Mammary epithelial cell (primary cell): ENCODE measurements at regions not wholly inside any gene's neighbourhood (a gene's known extent, or its start where the extent isn't known, plus 50 kb on each side); places are given as distances from the start of the nearest gene placed in this dataset.

Source experiments
- EZH2 ChIP-seq: IDR thresholded peaks from 2 replicates; pipeline ENCODE4 v1.6.1; 2012; ENCODE audit warnings: low read length, inconsistent platforms, borderline replicate concordance
- TF ChIP-seq, protein P1 (sequence below), 2 donors: IDR thresholded peaks in 1 of 2; conservative IDR thresholded peaks in 1 of 2; 2 replicates each; pipeline ENCODE4 v1.5.1; 2011 to 2012; ENCODE audit warnings: inconsistent platforms in 2 of 2, low read length in 2 of 2, mild to moderate bottlenecking in 2 of 2, control low read depth in 1 of 2, low read depth in 1 of 2; ENCODE audit not compliant: insufficient read depth in 1 of 2; ENCODE audit errors: extremely low read depth in 1 of 2

- TF ChIP-seq, protein P1, sequence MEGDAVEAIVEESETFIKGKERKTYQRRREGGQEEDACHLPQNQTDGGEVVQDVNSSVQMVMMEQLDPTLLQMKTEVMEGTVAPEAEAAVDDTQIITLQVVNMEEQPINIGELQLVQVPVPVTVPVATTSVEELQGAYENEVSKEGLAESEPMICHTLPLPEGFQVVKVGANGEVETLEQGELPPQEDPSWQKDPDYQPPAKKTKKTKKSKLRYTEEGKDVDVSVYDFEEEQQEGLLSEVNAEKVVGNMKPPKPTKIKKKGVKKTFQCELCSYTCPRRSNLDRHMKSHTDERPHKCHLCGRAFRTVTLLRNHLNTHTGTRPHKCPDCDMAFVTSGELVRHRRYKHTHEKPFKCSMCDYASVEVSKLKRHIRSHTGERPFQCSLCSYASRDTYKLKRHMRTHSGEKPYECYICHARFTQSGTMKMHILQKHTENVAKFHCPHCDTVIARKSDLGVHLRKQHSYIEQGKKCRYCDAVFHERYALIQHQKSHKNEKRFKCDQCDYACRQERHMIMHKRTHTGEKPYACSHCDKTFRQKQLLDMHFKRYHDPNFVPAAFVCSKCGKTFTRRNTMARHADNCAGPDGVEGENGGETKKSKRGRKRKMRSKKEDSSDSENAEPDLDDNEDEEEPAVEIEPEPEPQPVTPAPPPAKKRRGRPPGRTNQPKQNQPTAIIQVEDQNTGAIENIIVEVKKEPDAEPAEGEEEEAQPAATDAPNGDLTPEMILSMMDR (conservative IDR thresholded peaks at IDR 0.05 in 1 of 2, IDR thresholded peaks at IDR 0.05 in 1 of 2; ENCODE audit: extremely low read depth in 1 of 2, insufficient read depth in 1 of 2, low read depth in 1 of 2, low read length in 2 of 2) = no peak
- no peak for TF ChIP-seq EZH2
Observed at GRCh38 chrX:28329156-28329555, 258.1 kb upstream of the IL1RAPL1 start.
